Endothelial cell of umbilical vein (primary cell): ENCODE measurements at regions not wholly inside any gene's neighbourhood (a gene's known extent, or its start where the extent isn't known, plus 50 kb on each side); places are given as distances from the start of the nearest gene placed in this dataset.

ENCODE experiments used
- BruUV-seq: library from RNA; stranded (reverse); fragments of 400-500 nt; replicated peaks from 2 replicates; lab custom pipeline; 2021; lab: Mats Ljungman, UMichigan
- CTCF ChIA-PET: fragments of 300-600, 350-600 bp; sonication (Branson Sonifier 250); formaldehyde crosslinking; loops from one replicate; lab custom pipeline; 2021; ENCODE audit warnings: antibody characterized with exemption, inconsistent platforms; lab: Charles Lee
- POLR2A ChIA-PET: fragments of 300-600, 350-600 bp; sonication (Branson Sonifier 250); formaldehyde crosslinking; loops from one replicate; lab custom pipeline; 2021; ENCODE audit warnings: antibody characterized with exemption, inconsistent platforms; lab: Charles Lee
- DNase-seq: peaks from one replicate; pipeline ENCODE4 v3.0.0-alpha.2; 2011; ENCODE audit warnings: low read depth, low spot score
- FAIRE-seq: peaks from 2 replicates; lab custom pipeline; 2011; peaks lifted over from hg19 to GRCh38; lab: Jason Lieb, UNC
- H2AFZ ChIP-seq: 2 replicates; pipeline ENCODE4 v1.6.0; 2012; ENCODE audit warnings: low read depth, low read length, control low read depth, inconsistent platforms
- H3K27ac ChIP-seq: 2 replicates; pipeline ENCODE4 v1.5.1; 2011; ENCODE audit warnings: low read depth, mild to moderate bottlenecking, control low read depth, low read length, moderate library complexity; ENCODE audit not compliant: insufficient read depth
- H3K27me3 ChIP-seq, 2 experiments: 2 replicates each; pipeline versions ENCODE4 v1.6.0 to v1.6.1; 2011; ENCODE audit warnings: low read length in 2 of 2, mixed read lengths in 1 of 2; ENCODE audit not compliant: control insufficient read depth in 2 of 2, insufficient read depth in 2 of 2
- H3K36me3 ChIP-seq, 2 experiments: 2 replicates in 1 of 2; 3 replicates in 1 of 2; pipeline ENCODE4 v1.5.1; 2011; ENCODE audit warnings: low read length in 2 of 2, mild to moderate bottlenecking in 1 of 2, moderate library complexity in 1 of 2; ENCODE audit not compliant: control insufficient read depth in 2 of 2, insufficient read depth in 2 of 2; ENCODE audit errors: extremely low read depth in 1 of 2
- H3K4me1 ChIP-seq: 3 replicates; pipeline ENCODE4 v1.5.1; 2011; ENCODE audit warnings: mild to moderate bottlenecking, low read length; ENCODE audit not compliant: control insufficient read depth, insufficient read depth; ENCODE audit errors: extremely low read depth
- H3K4me2 ChIP-seq: 2 replicates; pipeline ENCODE4 v1.6.1; 2011; ENCODE audit warnings: low read length, control low read depth, mixed read lengths; ENCODE audit not compliant: insufficient read depth
- H3K4me3 ChIP-seq, 3 experiments: fragments of 200-600 bp in 1 of 3; sonication (generic), shearing (Covaris generic) in 1 of 3; replicated peaks in 1 of 3; 2 replicates each; pipeline ENCODE4 v1.5.1; 2011 to 2016; ENCODE audit warnings: control low read depth in 3 of 3, low read length in 3 of 3, mild to moderate bottlenecking in 2 of 3, inconsistent platforms in 1 of 3, low read depth in 1 of 3, moderate library complexity in 1 of 3; ENCODE audit not compliant: insufficient read depth in 1 of 3
- H3K79me2 ChIP-seq: 2 replicates; pipeline ENCODE4 v1.6.0; 2012; ENCODE audit warnings: low read length, inconsistent platforms; ENCODE audit not compliant: control insufficient read depth, insufficient read depth
- H3K9ac ChIP-seq: replicated peaks from 2 replicates; pipeline ENCODE3; 2011; ENCODE audit warnings: low read length, control low read depth; ENCODE audit not compliant: insufficient read depth; ENCODE audit errors: extremely low read depth
- H3K9me1 ChIP-seq: replicated peaks from 3 replicates; pipeline ENCODE4 v1.6.0; 2011; ENCODE audit warnings: mild to moderate bottlenecking, low read length; ENCODE audit not compliant: control insufficient read depth, insufficient read depth; ENCODE audit errors: extremely low read depth
- H3K9me3 ChIP-seq: replicated peaks from 2 replicates; pipeline ENCODE4 v1.5.1; 2012; ENCODE audit warnings: low read length, inconsistent platforms; ENCODE audit not compliant: control insufficient read depth, insufficient read depth
- H4K20me1 ChIP-seq: replicated peaks from 2 replicates; pipeline ENCODE3; 2011; ENCODE audit warnings: mild to moderate bottlenecking, low read length; ENCODE audit not compliant: control insufficient read depth, insufficient read depth; ENCODE audit errors: extremely low read depth
- EZH2 ChIP-seq: IDR thresholded peaks from 2 replicates; pipeline ENCODE4 v1.6.1; 2012; ENCODE audit warnings: borderline replicate concordance, low read depth, mild to moderate bottlenecking, moderate library complexity, low read length, inconsistent platforms; ENCODE audit not compliant: severe bottlenecking
- FOS ChIP-seq: IDR thresholded peaks from 2 replicates; pipeline ENCODE4 v1.6.1; 2011; ENCODE audit warnings: mild to moderate bottlenecking, low read length, moderate library complexity, borderline replicate concordance; ENCODE audit not compliant: insufficient read depth
- GATA2 ChIP-seq: IDR thresholded peaks from 2 replicates; pipeline ENCODE4 v1.7.0; 2011; ENCODE audit warnings: low read depth, mild to moderate bottlenecking, moderate library complexity, mixed read lengths, low read length; ENCODE audit not compliant: insufficient read length, insufficient read depth
- JUN ChIP-seq: IDR thresholded peaks from 2 replicates; pipeline ENCODE4 v1.6.1; 2011; ENCODE audit warnings: borderline replicate concordance, low read depth; ENCODE audit not compliant: insufficient read length, insufficient read depth
- MYC ChIP-seq: IDR thresholded peaks from one replicate; pipeline ENCODE4 v1.6.1; 2011; ENCODE audit warnings: mild to moderate bottlenecking, low read depth, low read length
- POLR2A ChIP-seq: IDR thresholded peaks from 2 replicates; pipeline ENCODE4 v1.6.1; 2012; ENCODE audit warnings: low read depth, mild to moderate bottlenecking, control low read depth, low read length
- POLR2AphosphoS5 ChIP-seq: IDR thresholded peaks from 2 replicates; pipeline ENCODE4 v1.6.1; 2012; ENCODE audit warnings: low read depth, mild to moderate bottlenecking, control low read depth, low read length, moderate library complexity; ENCODE audit not compliant: insufficient read depth
- dilution Hi-C: fragments of 300-500 bp; cut with MboI; formaldehyde crosslinking; loops from one replicate; pipeline ENCODE4 v1.15.0; 2019; ENCODE audit warnings: low sequenced_read_pairs; ENCODE audit not compliant: extremely low pct_ligation_motif_present
- intact Hi-C: fragments of 100-400 bp; cut with micrococcal nuclease; formaldehyde crosslinking; loops from one replicate; pipeline ENCODE4 v1.10.0; 2022
- TF ChIP-seq, protein P1 (sequence below), 2 donors: IDR thresholded peaks; 1 replicate in 1 of 2; 2 replicates in 1 of 2; pipeline ENCODE4 v1.5.1; 2011; ENCODE audit warnings: low read length in 2 of 2, mild to moderate bottlenecking in 2 of 2, moderate library complexity in 2 of 2, control low read depth in 1 of 2, inconsistent platforms in 1 of 2, low read depth in 1 of 2; ENCODE audit not compliant: insufficient read depth in 1 of 2; ENCODE audit errors: extremely low read depth in 1 of 2
- TF ChIP-seq, protein P2 (sequence below): IDR thresholded peaks from 2 replicates; pipeline ENCODE4 v1.6.1; 2011; ENCODE audit not compliant: insufficient read depth, insufficient read length

DNA sequence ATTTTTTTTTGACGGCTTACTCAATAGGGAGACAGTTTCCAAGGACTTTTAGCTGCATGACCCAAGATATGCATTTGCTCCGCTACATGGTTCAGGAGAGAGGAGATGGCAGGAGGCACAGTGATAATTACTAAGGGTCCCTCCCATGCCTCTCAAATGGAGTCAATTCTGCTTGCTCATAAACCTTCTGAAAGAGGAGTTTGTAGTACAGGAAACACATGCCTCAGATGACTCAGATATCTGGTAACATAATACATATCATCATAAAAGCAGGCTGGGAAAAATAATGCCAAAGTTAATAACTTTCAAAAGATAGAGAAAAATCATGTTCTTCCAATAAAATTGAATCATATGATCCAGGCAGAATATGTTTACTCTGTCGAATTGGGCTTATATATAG, 97.6 kb upstream of the DEFB112 start:
- Histone ChIP-seq H3K9me3 (no peaks in the 10 kb centered on the region), H3K79me2 (no peaks in the 10 kb centered on the region), H3K4me1 (no peaks in the 10 kb centered on the region), H3K9me1 (peaks cover 2% of the 10 kb centered on the region), H3K4me3 (no peak overlapping the region), H3K9ac (no peak overlapping the region), H3K36me3 (no peaks in the 10 kb centered on the region), H2AFZ (no peak overlapping the region), H3K27ac (no peak overlapping the region), H3K27me3 (no peaks in the 10 kb centered on the region), H4K20me1 (no peaks in the 10 kb centered on the region), H3K4me2 (no peak overlapping the region)
- intact Hi-C loops (no loop called here), dilution Hi-C loops (no loop called here)
- ChIA-PET CTCF (no interaction called here), POLR2A (no interaction called here)
- no peak for FAIRE-seq
- BruUV-seq: no TSS peak
- TF ChIP-seq FOS (no peak), EZH2 (no peak), JUN (no peak), GATA2 (no peak), POLR2AphosphoS5 (no peak), MYC (no peak), POLR2A (no peak)
- TF ChIP-seq, protein P1, sequence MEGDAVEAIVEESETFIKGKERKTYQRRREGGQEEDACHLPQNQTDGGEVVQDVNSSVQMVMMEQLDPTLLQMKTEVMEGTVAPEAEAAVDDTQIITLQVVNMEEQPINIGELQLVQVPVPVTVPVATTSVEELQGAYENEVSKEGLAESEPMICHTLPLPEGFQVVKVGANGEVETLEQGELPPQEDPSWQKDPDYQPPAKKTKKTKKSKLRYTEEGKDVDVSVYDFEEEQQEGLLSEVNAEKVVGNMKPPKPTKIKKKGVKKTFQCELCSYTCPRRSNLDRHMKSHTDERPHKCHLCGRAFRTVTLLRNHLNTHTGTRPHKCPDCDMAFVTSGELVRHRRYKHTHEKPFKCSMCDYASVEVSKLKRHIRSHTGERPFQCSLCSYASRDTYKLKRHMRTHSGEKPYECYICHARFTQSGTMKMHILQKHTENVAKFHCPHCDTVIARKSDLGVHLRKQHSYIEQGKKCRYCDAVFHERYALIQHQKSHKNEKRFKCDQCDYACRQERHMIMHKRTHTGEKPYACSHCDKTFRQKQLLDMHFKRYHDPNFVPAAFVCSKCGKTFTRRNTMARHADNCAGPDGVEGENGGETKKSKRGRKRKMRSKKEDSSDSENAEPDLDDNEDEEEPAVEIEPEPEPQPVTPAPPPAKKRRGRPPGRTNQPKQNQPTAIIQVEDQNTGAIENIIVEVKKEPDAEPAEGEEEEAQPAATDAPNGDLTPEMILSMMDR (IDR thresholded peaks at IDR 0.05; ENCODE audit: extremely low read depth in 1 of 2, insufficient read depth in 1 of 2, low read depth in 1 of 2, low read length in 2 of 2): no peak
- TF ChIP-seq, protein P2, sequence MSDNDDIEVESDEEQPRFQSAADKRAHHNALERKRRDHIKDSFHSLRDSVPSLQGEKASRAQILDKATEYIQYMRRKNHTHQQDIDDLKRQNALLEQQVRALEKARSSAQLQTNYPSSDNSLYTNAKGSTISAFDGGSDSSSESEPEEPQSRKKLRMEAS: no peak
- DNase-seq: no peak
